CD4-positive, alpha-beta T cell (primary cell): ENCODE measurements at regions not wholly inside any gene's neighbourhood (a gene's known extent, or its start where the extent isn't known, plus 50 kb on each side); places are given as distances from the start of the nearest gene placed in this dataset.
"Not testable (repeated sequence)": the region's sequence is repeated elsewhere in the genome, so short reads cannot be mapped to it uniquely, and the experiment has no call there.

ENCODE experiments used
- ATAC-seq: fragments of 200-7000 bp; cut with Tn5 transposase; one replicate; pipeline ENCODE4 v1.10.0; 2022; ENCODE audit warnings: mild to moderate bottlenecking; ENCODE audit not compliant: poor library complexity
- CTCF ChIA-PET: fragments of 350-600 bp; sonication (Branson Sonifier 250); formaldehyde crosslinking; loops from one replicate; lab custom pipeline; 2021; ENCODE audit warnings: antibody characterized with exemption, inconsistent platforms; lab: Charles Lee
- POLR2A ChIA-PET: fragments of 350-600 bp; sonication (Branson Sonifier 250); formaldehyde crosslinking; loops from one replicate; lab custom pipeline; 2021; ENCODE audit warnings: antibody characterized with exemption, inconsistent platforms; lab: Charles Lee
- DNase-seq, 14 experiments: peaks; one replicate each; pipeline ENCODE4 v3.0.0-alpha.2; 2013 to 2020; ENCODE audit warnings: mixed read lengths in 2 of 14
- H3K27ac ChIP-seq, 2 donors: one replicate each; pipeline versions ENCODE4 v1.5.1 to v1.7.0; 2013; ENCODE audit warnings: low read length in 2 of 2, low read depth in 1 of 2, mild to moderate bottlenecking in 1 of 2
- H3K27me3 ChIP-seq, 2 experiments: 1 replicate in 1 of 2; 2 replicates in 1 of 2; pipeline versions ENCODE4 v1.6.1 to v1.7.0; 2013; ENCODE audit warnings: low read length in 2 of 2, control low read depth in 1 of 2, mild to moderate bottlenecking in 1 of 2, moderate library complexity in 1 of 2; ENCODE audit not compliant: insufficient read depth in 2 of 2, control insufficient read depth in 1 of 2
- H3K36me3 ChIP-seq: one replicate; pipeline ENCODE4 v1.6.1; 2013; ENCODE audit warnings: low read length, control low read depth; ENCODE audit not compliant: insufficient read depth
- H3K4me1 ChIP-seq: one replicate; pipeline ENCODE4 v1.6.1; 2013; ENCODE audit warnings: low read length, control low read depth; ENCODE audit not compliant: insufficient read depth
- H3K4me3 ChIP-seq: one replicate; pipeline ENCODE4 v1.5.1; 2013; ENCODE audit warnings: mild to moderate bottlenecking, low read length, moderate library complexity
- H3K9me3 ChIP-seq, 2 experiments: 1 replicate in 1 of 2; 2 replicates in 1 of 2; pipeline versions ENCODE4 v1.6.1 to v1.7.0; 2013; ENCODE audit warnings: low read length in 2 of 2, mild to moderate bottlenecking in 2 of 2, control low read depth in 1 of 2, moderate library complexity in 1 of 2; ENCODE audit not compliant: control insufficient read depth in 1 of 2, insufficient read depth in 1 of 2
- H3K27ac Mint-ChIP-seq: one replicate; pipeline ENCODE4 v1.8.0; 2020; ENCODE audit warnings: mixed read lengths
- H3K27me3 Mint-ChIP-seq: one replicate; pipeline ENCODE4 v1.8.0; 2021; ENCODE audit warnings: mixed read lengths
- H3K36me3 Mint-ChIP-seq: one replicate; pipeline ENCODE4 v1.8.0; 2021; ENCODE audit warnings: low read depth, mixed read lengths
- H3K4me1 Mint-ChIP-seq: one replicate; pipeline ENCODE4 v1.8.0; 2021; ENCODE audit warnings: low read depth, mixed read lengths
- H3K4me3 Mint-ChIP-seq: one replicate; pipeline ENCODE4 v1.8.0; 2020; ENCODE audit warnings: mild to moderate bottlenecking, mixed read lengths
- H3K9me3 Mint-ChIP-seq: one replicate; pipeline ENCODE4 v1.8.0; 2020; ENCODE audit warnings: mixed read lengths
- intact Hi-C, 2 experiments: fragments of 100-400 bp; cut with DNase I in 1 of 2; cut with micrococcal nuclease in 1 of 2; formaldehyde crosslinking; loops; one replicate each; pipeline versions ENCODE4 v1.15.1 to v1.9.0; 2023 to 2025; cut with DNase I, micrococcal nuclease
- TF ChIP-seq, protein P1 (sequence below): fragments of 200-600 bp; IDR thresholded peaks from one replicate; pipeline ENCODE4 v1.8.0; 2022; ENCODE audit warnings: antibody characterized with exemption, mild to moderate bottlenecking

DNA sequence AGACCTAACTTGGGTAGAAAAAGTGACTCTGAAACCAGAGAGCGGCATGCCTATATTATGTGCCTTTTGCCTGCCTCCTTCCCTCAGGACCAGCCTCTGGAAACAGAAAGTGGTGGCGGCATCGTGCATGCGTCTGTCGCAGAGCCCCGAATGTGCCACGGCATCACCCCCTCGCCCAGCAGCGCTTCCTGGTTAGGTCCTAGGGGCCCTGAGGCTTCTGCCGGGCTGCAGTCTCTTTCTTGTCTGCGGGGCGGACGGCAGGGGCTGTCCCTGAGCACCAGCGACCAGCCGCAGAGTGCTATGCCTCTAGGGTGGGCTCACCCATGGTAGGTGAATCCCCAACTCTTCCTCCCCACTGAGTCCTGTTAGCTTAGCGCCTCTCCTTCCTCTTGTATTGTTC lies 68.7 kb downstream of the VSIG4 start:
- H3K27ac Mint-ChIP-seq: no peak overlapping the region
- POLR2A ChIA-PET: no interaction called here
- no peak overlapping the region for H3K4me3 ChIP-seq

DNA sequence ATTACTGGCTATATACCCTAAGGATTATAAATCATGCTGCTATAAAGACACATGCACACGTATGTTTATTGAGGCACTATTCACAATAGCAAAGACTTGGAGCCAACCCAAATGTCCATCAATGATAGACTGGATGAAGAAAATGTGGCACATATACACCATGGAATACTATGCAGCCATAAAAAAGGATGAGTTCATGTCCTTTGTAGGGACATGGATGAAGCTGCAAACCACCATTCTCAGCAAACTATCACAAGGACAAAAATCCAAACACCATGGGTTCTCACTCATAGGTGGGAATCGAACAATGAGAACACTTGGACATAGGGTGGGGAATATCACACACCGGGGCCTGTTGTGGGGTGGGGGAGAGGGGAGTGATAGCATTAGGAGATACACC lies 72.7 kb downstream of the VSIG4 start:
- H3K36me3 ChIP-seq, H3K36me3 Mint-ChIP-seq, H3K4me3 ChIP-seq, H3K27me3 ChIP-seq, H3K4me1 ChIP-seq, intact Hi-C loops, H3K27ac ChIP-seq, POLR2A ChIA-PET, H3K27me3 Mint-ChIP-seq, H3K4me3 Mint-ChIP-seq, ATAC-seq, DNase-seq, CTCF ChIA-PET, H3K4me1 Mint-ChIP-seq, H3K9me3 ChIP-seq, H3K27ac Mint-ChIP-seq, H3K9me3 Mint-ChIP-seq: not testable (repeated sequence)

More for the DNA sequence above, 68.7 kb downstream of the VSIG4 start:
- Mint-ChIP-seq H3K9me3 (no peaks in the 10 kb centered on the region), H3K4me3 (no peak overlapping the region), H3K4me1 (no peaks in the 10 kb centered on the region), H3K27me3 (no peaks in the 10 kb centered on the region), H3K36me3 (no peaks in the 10 kb centered on the region)
- ATAC-seq (no peak), DNase-seq (peak in 1 of 14 experiments; percentile 5)
- no peaks in the 10 kb centered on the region for H3K4me1 ChIP-seq
- TF ChIP-seq, protein P1, sequence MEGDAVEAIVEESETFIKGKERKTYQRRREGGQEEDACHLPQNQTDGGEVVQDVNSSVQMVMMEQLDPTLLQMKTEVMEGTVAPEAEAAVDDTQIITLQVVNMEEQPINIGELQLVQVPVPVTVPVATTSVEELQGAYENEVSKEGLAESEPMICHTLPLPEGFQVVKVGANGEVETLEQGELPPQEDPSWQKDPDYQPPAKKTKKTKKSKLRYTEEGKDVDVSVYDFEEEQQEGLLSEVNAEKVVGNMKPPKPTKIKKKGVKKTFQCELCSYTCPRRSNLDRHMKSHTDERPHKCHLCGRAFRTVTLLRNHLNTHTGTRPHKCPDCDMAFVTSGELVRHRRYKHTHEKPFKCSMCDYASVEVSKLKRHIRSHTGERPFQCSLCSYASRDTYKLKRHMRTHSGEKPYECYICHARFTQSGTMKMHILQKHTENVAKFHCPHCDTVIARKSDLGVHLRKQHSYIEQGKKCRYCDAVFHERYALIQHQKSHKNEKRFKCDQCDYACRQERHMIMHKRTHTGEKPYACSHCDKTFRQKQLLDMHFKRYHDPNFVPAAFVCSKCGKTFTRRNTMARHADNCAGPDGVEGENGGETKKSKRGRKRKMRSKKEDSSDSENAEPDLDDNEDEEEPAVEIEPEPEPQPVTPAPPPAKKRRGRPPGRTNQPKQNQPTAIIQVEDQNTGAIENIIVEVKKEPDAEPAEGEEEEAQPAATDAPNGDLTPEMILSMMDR: no peak
- H3K27me3 ChIP-seq: no peaks in the 10 kb centered on the region
- intact Hi-C loops: no loop called here
- H3K27ac ChIP-seq: no peak overlapping the region
- no peaks in the 10 kb centered on the region for H3K36me3 ChIP-seq
- CTCF ChIA-PET: no interaction called here
- H3K9me3 ChIP-seq: no peaks in the 10 kb centered on the region

GRCh38 chrX:65961714-65962113 lies 78.2 kb downstream of the VSIG4 start:
- peaks cover 4% of the 10 kb centered on the region for H3K9me3 Mint-ChIP-seq
- ChIA-PET POLR2A (no interaction called here), CTCF (no interaction called here)
- intact Hi-C loops: no loop called here
- H3K9me3 ChIP-seq: no peaks in the 10 kb centered on the region
- no peaks in the 10 kb centered on the region for H3K4me1 ChIP-seq
- H3K36me3 ChIP-seq: no peaks in the 10 kb centered on the region
- H3K4me3 ChIP-seq: no peak overlapping the region
- no peaks in the 10 kb centered on the region for H3K36me3 Mint-ChIP-seq
- H3K27me3 ChIP-seq: no peaks in the 10 kb centered on the region
- no peak overlapping the region for H3K27ac ChIP-seq
- H3K4me3 Mint-ChIP-seq: no peak overlapping the region
- no peak for DNase-seq
- H3K27me3 Mint-ChIP-seq: no peaks in the 10 kb centered on the region
- ATAC-seq: no peak
- TF ChIP-seq, protein P1: no peak
- H3K27ac Mint-ChIP-seq: no peak overlapping the region
- no peaks in the 10 kb centered on the region for H3K4me1 Mint-ChIP-seq

- H3K9me3 ChIP-seq: no peaks in the 10 kb centered on the region
- intact Hi-C loops: no loop called here
- Mint-ChIP-seq H3K27ac (no peak overlapping the region), H3K4me3 (no peak overlapping the region), H3K36me3 (no peaks in the 10 kb centered on the region), H3K27me3 (no peaks in the 10 kb centered on the region), H3K9me3 (peaks cover 2% of the 10 kb centered on the region), H3K4me1 (peaks cover 26% of the 10 kb centered on the region)
- H3K36me3 ChIP-seq: no peaks in the 10 kb centered on the region
- ChIA-PET CTCF (no interaction called here), POLR2A (no interaction called here)
- H3K4me1 ChIP-seq: no peaks in the 10 kb centered on the region
- TF ChIP-seq, protein P1: no peak
- DNase-seq: no peak
- no peak overlapping the region for H3K27ac ChIP-seq
- ATAC-seq: no peak
- H3K27me3 ChIP-seq: no peaks in the 10 kb centered on the region
- H3K4me3 ChIP-seq: no peak overlapping the region
Observed at GRCh38 chrX:65948103-65948502, 91.8 kb downstream of the VSIG4 start.
